Neural cell (in vitro differentiated cells): ENCODE measurements at regions not wholly inside any gene's neighbourhood (a gene's known extent, or its start where the extent isn't known, plus 50 kb on each side); places are given as distances from the start of the nearest gene placed in this dataset.

ENCODE experiments used
- H2AFZ ChIP-seq: fragments of 200-600, 300-800 bp; sonication (generic), shearing (Covaris generic); 2 replicates; pipeline ENCODE4 v1.6.0; 2014; ENCODE audit warnings: low read depth, mild to moderate bottlenecking, antibody characterized with exemption, low read length, moderate library complexity
- H3F3A ChIP-seq: fragments of 200-600 bp; shearing (Covaris generic); 2 replicates; pipeline ENCODE4 v1.6.1; 2016; ENCODE audit warnings: mild to moderate bottlenecking, moderate library complexity, mixed read lengths, antibody characterized with exemption, low read length; ENCODE audit not compliant: insufficient read depth, poor library complexity, severe bottlenecking
- H3K27ac ChIP-seq: fragments of 200-600, 300-800 bp; sonication (generic), shearing (Covaris generic); 2 replicates; pipeline ENCODE4 v1.5.1; 2014; ENCODE audit warnings: mild to moderate bottlenecking, low read length, moderate library complexity
- H3K27me3 ChIP-seq: fragments of 300-800, 200-600 bp; sonication (generic), shearing (Covaris generic); 2 replicates; pipeline ENCODE4 v1.6.0; 2014; ENCODE audit warnings: mild to moderate bottlenecking, low read depth, low read length, moderate library complexity; ENCODE audit not compliant: insufficient read depth
- H3K36me3 ChIP-seq: fragments of 300-800, 200-600 bp; sonication (generic), shearing (Covaris generic); 2 replicates; pipeline ENCODE4 v1.5.1; 2014; ENCODE audit warnings: mild to moderate bottlenecking, antibody characterized with exemption, low read length, moderate library complexity; ENCODE audit not compliant: insufficient read depth
- H3K4me2 ChIP-seq: fragments of 300-800, 200-600 bp; sonication (generic), shearing (Covaris generic); 2 replicates; pipeline ENCODE4 v1.6.0; 2014; ENCODE audit warnings: mild to moderate bottlenecking, low read length
- H3K4me3 ChIP-seq: fragments of 300-800, 200-600 bp; sonication (generic), shearing (Covaris generic); 2 replicates; pipeline ENCODE4 v1.5.1; 2014; ENCODE audit warnings: mild to moderate bottlenecking, low read length, moderate library complexity
- H3K79me2 ChIP-seq: fragments of 200-600 bp; shearing (Covaris generic); replicated peaks from 2 replicates; pipeline ENCODE4 v1.6.0; 2014; ENCODE audit warnings: mild to moderate bottlenecking, low read length, moderate library complexity; ENCODE audit not compliant: insufficient read depth
- H3K9ac ChIP-seq: fragments of 300-800, 200-600 bp; sonication (generic), shearing (Covaris generic); 2 replicates; pipeline ENCODE4 v1.6.1; 2016; ENCODE audit warnings: mild to moderate bottlenecking, low read length, mixed read lengths
- H3K9me2 ChIP-seq: fragments of 200-600 bp; shearing (Covaris generic); 2 replicates; pipeline ENCODE4 v1.6.1; 2016; ENCODE audit warnings: mild to moderate bottlenecking, low read length, mixed read lengths; ENCODE audit not compliant: insufficient read depth
- H3K9me3 ChIP-seq: fragments of 200-600, 300-800 bp; sonication (generic), shearing (Covaris generic); 2 replicates; pipeline ENCODE4 v1.6.1; 2016; ENCODE audit warnings: mild to moderate bottlenecking, mixed run types, low read length, moderate library complexity, mixed read lengths
- H4K20me1 ChIP-seq: fragments of 200-600 bp; shearing (Covaris generic); 2 replicates; pipeline ENCODE4 v1.6.1; 2016; ENCODE audit warnings: mild to moderate bottlenecking, mixed run types; ENCODE audit not compliant: insufficient read depth
- EP300 ChIP-seq: fragments of 450-650 bp; conservative IDR thresholded peaks from 2 replicates; pipeline ENCODE4 v1.6.1; 2014; ENCODE audit warnings: antibody characterized with exemption, mild to moderate bottlenecking, moderate library complexity; ENCODE audit not compliant: poor library complexity, severe bottlenecking
- EZH2 ChIP-seq: fragments of 200-600, 300-800 bp; shearing (Covaris generic), sonication (generic); IDR thresholded peaks from 2 replicates; pipeline ENCODE4 v1.6.1; 2014; ENCODE audit warnings: antibody characterized with exemption, low read length, borderline replicate concordance, mild to moderate bottlenecking; ENCODE audit not compliant: insufficient read depth, poor library complexity, severe bottlenecking
- MXI1 ChIP-seq: fragments of 450-650 bp; conservative IDR thresholded peaks from 2 replicates; pipeline ENCODE4 v1.6.1; 2014; ENCODE audit warnings: antibody characterized with exemption, mild to moderate bottlenecking; ENCODE audit not compliant: poor library complexity, severe bottlenecking
- POLR2AphosphoS5 ChIP-seq: IDR thresholded peaks from 2 replicates; pipeline ENCODE4 v1.6.1; 2012
- RAD21 ChIP-seq: fragments of 450-650 bp; conservative IDR thresholded peaks from 2 replicates; pipeline ENCODE4 v1.6.1; 2014; ENCODE audit warnings: antibody characterized with exemption, mild to moderate bottlenecking, moderate library complexity
- REST ChIP-seq: IDR thresholded peaks from 2 replicates; pipeline ENCODE4 v1.6.1; 2012; ENCODE audit warnings: borderline replicate concordance
- SMC3 ChIP-seq: fragments of 450-650 bp; conservative IDR thresholded peaks from 2 replicates; pipeline ENCODE4 v1.6.1; 2014; ENCODE audit warnings: antibody characterized with exemption, mild to moderate bottlenecking, moderate library complexity; ENCODE audit not compliant: poor library complexity
- TAF1 ChIP-seq: IDR thresholded peaks from 2 replicates; pipeline ENCODE4 v1.6.1; 2012; ENCODE audit warnings: low read depth
- TF ChIP-seq, protein P1 (sequence below): fragments of 450-650 bp; IDR thresholded peaks from 2 replicates; pipeline ENCODE4 v1.5.1; 2014; ENCODE audit warnings: antibody characterized with exemption, mild to moderate bottlenecking, moderate library complexity; ENCODE audit not compliant: poor library complexity, severe bottlenecking

- no peaks in the 10 kb centered on the region for H3K79me2 ChIP-seq
- TF ChIP-seq MXI1, result no peak
- no peak for TF ChIP-seq SMC3
- TF ChIP-seq POLR2AphosphoS5, result no peak
- TF ChIP-seq EP300, result no peak
- no peak for TF ChIP-seq EZH2
- no peak for TF ChIP-seq REST
- no peak for TF ChIP-seq RAD21
- TF ChIP-seq TAF1, result no peak
- TF ChIP-seq, protein P1, sequence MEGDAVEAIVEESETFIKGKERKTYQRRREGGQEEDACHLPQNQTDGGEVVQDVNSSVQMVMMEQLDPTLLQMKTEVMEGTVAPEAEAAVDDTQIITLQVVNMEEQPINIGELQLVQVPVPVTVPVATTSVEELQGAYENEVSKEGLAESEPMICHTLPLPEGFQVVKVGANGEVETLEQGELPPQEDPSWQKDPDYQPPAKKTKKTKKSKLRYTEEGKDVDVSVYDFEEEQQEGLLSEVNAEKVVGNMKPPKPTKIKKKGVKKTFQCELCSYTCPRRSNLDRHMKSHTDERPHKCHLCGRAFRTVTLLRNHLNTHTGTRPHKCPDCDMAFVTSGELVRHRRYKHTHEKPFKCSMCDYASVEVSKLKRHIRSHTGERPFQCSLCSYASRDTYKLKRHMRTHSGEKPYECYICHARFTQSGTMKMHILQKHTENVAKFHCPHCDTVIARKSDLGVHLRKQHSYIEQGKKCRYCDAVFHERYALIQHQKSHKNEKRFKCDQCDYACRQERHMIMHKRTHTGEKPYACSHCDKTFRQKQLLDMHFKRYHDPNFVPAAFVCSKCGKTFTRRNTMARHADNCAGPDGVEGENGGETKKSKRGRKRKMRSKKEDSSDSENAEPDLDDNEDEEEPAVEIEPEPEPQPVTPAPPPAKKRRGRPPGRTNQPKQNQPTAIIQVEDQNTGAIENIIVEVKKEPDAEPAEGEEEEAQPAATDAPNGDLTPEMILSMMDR, result no peak
Observed at GRCh38 chr11:45036010-45036409, 85.3 kb upstream of the TP53I11 start.

GRCh38 chr11:45036733-45037132, 86.0 kb upstream of the TP53I11 start:
- Histone ChIP-seq H2AFZ (no peak overlapping the region), H3K4me3 (no peak overlapping the region), H3K9ac (no peak overlapping the region), H3K27ac (no peak overlapping the region), H3K79me2 (no peaks in the 10 kb centered on the region), H3K36me3 (no peaks in the 10 kb centered on the region), H3K9me2 (no peaks in the 10 kb centered on the region), H4K20me1 (no peaks in the 10 kb centered on the region), H3K9me3 (no peaks in the 10 kb centered on the region), H3K4me2 (no peak overlapping the region), H3K27me3 (no peaks in the 10 kb centered on the region), H3F3A (no peaks in the 10 kb centered on the region)
- TF ChIP-seq, protein P1, result no peak
- TF ChIP-seq SMC3, result no peak
- TF ChIP-seq EP300, result no peak
- no peak for TF ChIP-seq REST
- no peak for TF ChIP-seq RAD21
- no peak for TF ChIP-seq MXI1
- no peak for TF ChIP-seq TAF1
- no peak for TF ChIP-seq EZH2
- no peak for TF ChIP-seq POLR2AphosphoS5

More at GRCh38 chr11:45036010-45036409, 85.3 kb upstream of the TP53I11 start:
- H4K20me1 ChIP-seq, result no peaks in the 10 kb centered on the region
- H3K27ac ChIP-seq, result no peak overlapping the region
- H3F3A ChIP-seq, result no peaks in the 10 kb centered on the region
- no peak overlapping the region for H3K9ac ChIP-seq
- no peak overlapping the region for H3K4me3 ChIP-seq
- H3K9me2 ChIP-seq, result no peaks in the 10 kb centered on the region
- no peak overlapping the region for H3K4me2 ChIP-seq
- H3K36me3 ChIP-seq, result no peaks in the 10 kb centered on the region
- no peaks in the 10 kb centered on the region for H3K27me3 ChIP-seq
- H3K9me3 ChIP-seq, result no peaks in the 10 kb centered on the region
- H2AFZ ChIP-seq, result no peak overlapping the region
